DND-41 (cell line): ENCODE measurements at regions not wholly inside any gene's neighbourhood (a gene's known extent, or its start where the extent isn't known, plus 50 kb on each side); places are given as distances from the start of the nearest gene placed in this dataset.

Experiments
- CTCF ChIP-seq: IDR thresholded peaks from 2 replicates; pipeline ENCODE4 v1.5.1; 2012; ENCODE audit warnings: borderline replicate concordance, low read length, moderate library complexity, mild to moderate bottlenecking; ENCODE audit not compliant: poor library complexity, severe bottlenecking; ENCODE audit errors: extremely low read depth
- EZH2 ChIP-seq: IDR thresholded peaks from 3 replicates; pipeline ENCODE4 v1.6.1; 2012; ENCODE audit warnings: borderline replicate concordance, low read depth, mild to moderate bottlenecking, moderate library complexity, low read length, inconsistent platforms; ENCODE audit not compliant: severe bottlenecking

- TF ChIP-seq CTCF (no peak), EZH2 (peak; percentile 14)
Observed at GRCh38 chr2:64227603-64228125, 83.4 kb upstream of the PELI1 start.
